OCI-LY1 (cell line): ENCODE measurements at regions not wholly inside any gene's neighbourhood (a gene's known extent, or its start where the extent isn't known, plus 50 kb on each side); places are given as distances from the start of the nearest gene placed in this dataset.

ENCODE experiments used
- H2AFZ ChIP-seq: fragments of 200-600 bp; sonication (generic), shearing (Covaris generic); 2 replicates; pipeline ENCODE4 v1.6.0; 2014; ENCODE audit warnings: antibody characterized with exemption, mild to moderate bottlenecking, low read length
- H3F3A ChIP-seq: fragments of 200-600 bp; sonication (generic), shearing (Covaris generic); 2 replicates; pipeline ENCODE4 v1.6.0; 2014; ENCODE audit warnings: mild to moderate bottlenecking, antibody characterized with exemption, low read length, moderate library complexity; ENCODE audit not compliant: insufficient read depth
- H3K27ac ChIP-seq: fragments of 200-600 bp; sonication (generic); 2 replicates; pipeline ENCODE4 v1.5.1; 2014; ENCODE audit warnings: low read length, mixed run types, mild to moderate bottlenecking, low read depth; ENCODE audit not compliant: poor library complexity, severe bottlenecking
- H3K27me3 ChIP-seq: fragments of 200-600 bp; sonication (generic); 2 replicates; pipeline ENCODE4 v1.6.0; 2014; ENCODE audit warnings: antibody characterized with exemption, mild to moderate bottlenecking, low read length, moderate library complexity; ENCODE audit not compliant: insufficient read depth
- H3K36me3 ChIP-seq: fragments of 200-600 bp; sonication (generic); 2 replicates; pipeline ENCODE4 v1.6.1; 2014; ENCODE audit warnings: mild to moderate bottlenecking, antibody characterized with exemption, low read length, moderate library complexity, mixed read lengths; ENCODE audit not compliant: insufficient read depth
- H3K4me1 ChIP-seq: fragments of 200-600 bp; sonication (generic); 2 replicates; pipeline ENCODE4 v1.5.1; 2014; ENCODE audit warnings: mild to moderate bottlenecking, low read length, moderate library complexity; ENCODE audit not compliant: insufficient read depth, severe bottlenecking
- H3K4me2 ChIP-seq: fragments of 200-600 bp; sonication (generic), shearing (Covaris generic); 2 replicates; pipeline ENCODE4 v1.6.1; 2014; ENCODE audit warnings: low read length
- H3K4me3 ChIP-seq: fragments of 200-600 bp; sonication (generic); 2 replicates; pipeline ENCODE4 v1.5.1; 2014; ENCODE audit warnings: low read length, low read depth, mild to moderate bottlenecking, mixed read lengths; ENCODE audit not compliant: poor library complexity, severe bottlenecking
- H3K79me2 ChIP-seq: fragments of 200-600 bp; shearing (Covaris generic); 2 replicates; pipeline ENCODE4 v1.6.1; 2016; ENCODE audit warnings: mixed run types, low read length, mixed read lengths; ENCODE audit not compliant: insufficient read depth
- H3K9ac ChIP-seq: fragments of 200-600 bp; sonication (generic), shearing (Covaris generic); 2 replicates; pipeline ENCODE4 v1.6.1; 2014; ENCODE audit warnings: mild to moderate bottlenecking, low read length, mixed read lengths
- H3K9me2 ChIP-seq: fragments of 200-600 bp; sonication (generic), shearing (Covaris generic); 2 replicates; pipeline ENCODE4 v1.6.1; 2014; ENCODE audit warnings: low read depth, mild to moderate bottlenecking, low read length, mixed read lengths
- H3K9me3 ChIP-seq: fragments of 200-600 bp; shearing (Covaris generic); 2 replicates; pipeline ENCODE4 v1.6.1; 2014; ENCODE audit warnings: low read length, mixed read lengths
- H4K20me1 ChIP-seq: fragments of 200-600 bp; sonication (generic), shearing (Covaris generic); 2 replicates; pipeline ENCODE4 v1.6.0; 2016; ENCODE audit warnings: mild to moderate bottlenecking, low read length; ENCODE audit not compliant: insufficient read depth
- CTCF ChIP-seq: fragments of 200-600 bp; sonication (generic), shearing (Covaris generic); IDR thresholded peaks from 2 replicates; pipeline ENCODE4 v1.5.1; 2017; ENCODE audit warnings: mild to moderate bottlenecking, antibody characterized with exemption, low read length, moderate library complexity, mixed read lengths
- EZH2 ChIP-seq: fragments of 200-600 bp; sonication (generic), shearing (Covaris generic); IDR thresholded peaks from 2 replicates; pipeline ENCODE4 v1.8.0; 2017; ENCODE audit warnings: borderline replicate concordance, mixed run types, mild to moderate bottlenecking, antibody characterized with exemption, low read length, moderate library complexity, mixed read lengths

GRCh38 chr14:22332686-22333421 is 256.2 kb downstream of the DAD1 start:
- Histone ChIP-seq H3K27me3 (no peaks in the 10 kb centered on the region), H3K9ac (no peak overlapping the region), H3K79me2 (no peaks in the 10 kb centered on the region), H3K4me1 (no peaks in the 10 kb centered on the region), H2AFZ (no peak overlapping the region), H3F3A (no peaks in the 10 kb centered on the region), H3K27ac (no peak overlapping the region), H3K9me2 (no peaks in the 10 kb centered on the region), H3K36me3 (no peaks in the 10 kb centered on the region), H3K4me3 (no peak overlapping the region), H4K20me1 (no peaks in the 10 kb centered on the region), H3K9me3 (peaks cover 8% of the 10 kb centered on the region), H3K4me2 (no peak overlapping the region)
- TF ChIP-seq CTCF (no peak), EZH2 (no peak)

GRCh38 chr14:22329371-22329770 is 259.7 kb downstream of the DAD1 start:
- H3F3A ChIP-seq, result no peaks in the 10 kb centered on the region
- no peak overlapping the region for H3K27ac ChIP-seq
- H3K9me3 ChIP-seq, result peaks cover 8% of the 10 kb centered on the region
- no peaks in the 10 kb centered on the region for H3K27me3 ChIP-seq
- H3K36me3 ChIP-seq, result no peaks in the 10 kb centered on the region
- no peaks in the 10 kb centered on the region for H4K20me1 ChIP-seq
- no peak overlapping the region for H3K4me3 ChIP-seq
- TF ChIP-seq CTCF (no peak), EZH2 (no peak)
- no peak overlapping the region for H2AFZ ChIP-seq
- H3K9ac ChIP-seq, result no peak overlapping the region
- H3K4me1 ChIP-seq, result no peaks in the 10 kb centered on the region
- no peaks in the 10 kb centered on the region for H3K79me2 ChIP-seq
- H3K9me2 ChIP-seq, result no peaks in the 10 kb centered on the region
- no peak overlapping the region for H3K4me2 ChIP-seq

GRCh38 chr14:22325676-22326400 is 263.2 kb downstream of the DAD1 start:
- Histone ChIP-seq H3K27ac (no peak overlapping the region), H4K20me1 (no peaks in the 10 kb centered on the region)

More at GRCh38 chr14:22325676-22326400, 263.2 kb downstream of the DAD1 start:
- Histone ChIP-seq H3K4me3 (no peak overlapping the region), H2AFZ (no peak overlapping the region), H3K36me3 (no peaks in the 10 kb centered on the region), H3K9me3 (peaks cover 8% of the 10 kb centered on the region), H3K79me2 (no peaks in the 10 kb centered on the region), H3K9me2 (no peaks in the 10 kb centered on the region), H3K4me1 (no peaks in the 10 kb centered on the region), H3F3A (no peaks in the 10 kb centered on the region), H3K4me2 (no peak overlapping the region), H3K9ac (no peak overlapping the region), H3K27me3 (no peaks in the 10 kb centered on the region)
- TF ChIP-seq CTCF, result no peak
- TF ChIP-seq EZH2, result no peak
